DND-41 (cell line): ENCODE measurements at regions not wholly inside any gene's neighbourhood (a gene's known extent, or its start where the extent isn't known, plus 50 kb on each side); places are given as distances from the start of the nearest gene placed in this dataset.

Experiments
- ATAC-seq: fragments of 200-7000 bp; cut with Tn5 transposase; 3 replicates; pipeline ENCODE4 v1.9.1; 2021; ENCODE audit warnings: low read depth; ENCODE audit not compliant: insufficient read depth
- DNase-seq: peaks from one replicate; pipeline ENCODE4 v3.0.0-alpha.2; 2020
- H2AFZ ChIP-seq: 2 replicates; pipeline ENCODE4 v1.6.0; 2012; ENCODE audit warnings: low read depth, low read length
- H3K27ac ChIP-seq: 2 replicates; pipeline ENCODE4 v1.5.1; 2012; ENCODE audit warnings: low read length, inconsistent platforms
- H3K27me3 ChIP-seq: fragments of 200-600 bp; sonication (generic); 2 replicates; pipeline ENCODE4 v1.6.0; 2012; ENCODE audit warnings: low read length, mild to moderate bottlenecking, inconsistent platforms; ENCODE audit not compliant: insufficient read depth, poor library complexity
- H3K36me3 ChIP-seq: 2 replicates; pipeline ENCODE4 v1.5.1; 2012; ENCODE audit warnings: low read length, inconsistent platforms; ENCODE audit not compliant: insufficient read depth
- H3K4me1 ChIP-seq: 2 replicates; pipeline ENCODE4 v1.5.1; 2012; ENCODE audit warnings: mild to moderate bottlenecking, low read length; ENCODE audit not compliant: insufficient read depth
- H3K4me2 ChIP-seq: 2 replicates; pipeline ENCODE4 v1.6.0; 2012; ENCODE audit warnings: mild to moderate bottlenecking, moderate library complexity, low read length, inconsistent platforms; ENCODE audit not compliant: insufficient read depth
- H3K4me3 ChIP-seq, 2 experiments: fragments of 200-600 bp in 1 of 2; shearing (Covaris generic) in 1 of 2; 2 replicates each; pipeline ENCODE4 v1.5.1; 2012 to 2016; ENCODE audit warnings: inconsistent platforms in 2 of 2, low read length in 2 of 2, mild to moderate bottlenecking in 2 of 2, low read depth in 1 of 2, moderate library complexity in 1 of 2
- H3K79me2 ChIP-seq: 2 replicates; pipeline ENCODE4 v1.6.0; 2012; ENCODE audit warnings: low read length, inconsistent platforms; ENCODE audit not compliant: insufficient read depth
- H3K9ac ChIP-seq: 2 replicates; pipeline ENCODE4 v1.6.0; 2012; ENCODE audit warnings: low read depth, mild to moderate bottlenecking, inconsistent platforms, low read length, moderate library complexity
- H3K9me3 ChIP-seq: 2 replicates; pipeline ENCODE4 v1.5.1; 2012; ENCODE audit warnings: low read length, moderate library complexity, mild to moderate bottlenecking, inconsistent platforms; ENCODE audit not compliant: insufficient read depth, severe bottlenecking
- H4K20me1 ChIP-seq: 2 replicates; pipeline ENCODE4 v1.6.0; 2012; ENCODE audit warnings: low read length; ENCODE audit not compliant: insufficient read depth
- EZH2 ChIP-seq: IDR thresholded peaks from 3 replicates; pipeline ENCODE4 v1.6.1; 2012; ENCODE audit warnings: borderline replicate concordance, low read depth, mild to moderate bottlenecking, moderate library complexity, low read length, inconsistent platforms; ENCODE audit not compliant: severe bottlenecking
- TF ChIP-seq, protein P1 (sequence below): IDR thresholded peaks from 2 replicates; pipeline ENCODE4 v1.5.1; 2012; ENCODE audit warnings: borderline replicate concordance, low read length, moderate library complexity, mild to moderate bottlenecking; ENCODE audit not compliant: poor library complexity, severe bottlenecking; ENCODE audit errors: extremely low read depth

DNA sequence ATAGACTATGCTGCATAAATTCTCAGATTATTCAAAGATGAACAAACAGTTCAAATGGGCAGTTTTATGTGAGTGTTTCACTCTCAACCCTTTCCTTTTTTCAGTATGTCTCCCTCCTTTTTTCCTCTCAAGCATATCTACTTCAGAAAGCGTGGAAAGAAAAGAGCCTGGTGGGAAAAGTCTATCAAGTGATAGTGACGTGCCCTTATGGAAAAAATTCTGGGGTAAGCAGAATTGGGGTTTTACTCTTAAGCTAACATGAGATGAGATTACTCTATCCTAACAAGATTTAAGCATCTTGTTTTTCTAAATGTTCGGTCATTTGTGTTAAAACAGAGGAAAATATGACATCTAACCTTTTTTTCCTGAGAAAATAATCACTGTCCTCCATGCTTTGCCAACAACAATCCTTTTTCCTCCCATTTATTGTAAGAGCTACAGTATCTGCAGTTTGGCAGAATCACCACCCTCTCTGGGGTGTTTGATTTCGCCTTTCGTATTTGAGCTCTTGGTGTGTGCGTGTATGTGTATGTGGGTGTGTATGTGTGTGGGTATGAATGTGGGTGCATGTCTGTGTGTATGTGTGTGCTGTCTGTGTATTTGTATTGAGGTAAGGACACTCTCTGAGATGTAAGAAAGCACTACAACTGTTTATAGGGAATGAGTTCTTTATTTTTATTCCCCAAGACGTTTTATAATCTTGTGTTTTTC is 143.9 kb upstream of the L3MBTL4 start:
- Histone ChIP-seq H3K36me3 (no peaks in the 10 kb centered on the region), H3K27ac (no peak overlapping the region), H2AFZ (no peak overlapping the region), H3K4me3 (no peak overlapping the region), H3K4me2 (no peak overlapping the region), H4K20me1 (no peaks in the 10 kb centered on the region), H3K9me3 (no peaks in the 10 kb centered on the region), H3K79me2 (no peaks in the 10 kb centered on the region), H3K4me1 (no peaks in the 10 kb centered on the region), H3K27me3 (no peaks in the 10 kb centered on the region), H3K9ac (no peak overlapping the region)
- no peak for DNase-seq
- TF ChIP-seq, protein P1, sequence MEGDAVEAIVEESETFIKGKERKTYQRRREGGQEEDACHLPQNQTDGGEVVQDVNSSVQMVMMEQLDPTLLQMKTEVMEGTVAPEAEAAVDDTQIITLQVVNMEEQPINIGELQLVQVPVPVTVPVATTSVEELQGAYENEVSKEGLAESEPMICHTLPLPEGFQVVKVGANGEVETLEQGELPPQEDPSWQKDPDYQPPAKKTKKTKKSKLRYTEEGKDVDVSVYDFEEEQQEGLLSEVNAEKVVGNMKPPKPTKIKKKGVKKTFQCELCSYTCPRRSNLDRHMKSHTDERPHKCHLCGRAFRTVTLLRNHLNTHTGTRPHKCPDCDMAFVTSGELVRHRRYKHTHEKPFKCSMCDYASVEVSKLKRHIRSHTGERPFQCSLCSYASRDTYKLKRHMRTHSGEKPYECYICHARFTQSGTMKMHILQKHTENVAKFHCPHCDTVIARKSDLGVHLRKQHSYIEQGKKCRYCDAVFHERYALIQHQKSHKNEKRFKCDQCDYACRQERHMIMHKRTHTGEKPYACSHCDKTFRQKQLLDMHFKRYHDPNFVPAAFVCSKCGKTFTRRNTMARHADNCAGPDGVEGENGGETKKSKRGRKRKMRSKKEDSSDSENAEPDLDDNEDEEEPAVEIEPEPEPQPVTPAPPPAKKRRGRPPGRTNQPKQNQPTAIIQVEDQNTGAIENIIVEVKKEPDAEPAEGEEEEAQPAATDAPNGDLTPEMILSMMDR = no peak
- TF ChIP-seq EZH2 = no peak
- no peak for ATAC-seq

DNA sequence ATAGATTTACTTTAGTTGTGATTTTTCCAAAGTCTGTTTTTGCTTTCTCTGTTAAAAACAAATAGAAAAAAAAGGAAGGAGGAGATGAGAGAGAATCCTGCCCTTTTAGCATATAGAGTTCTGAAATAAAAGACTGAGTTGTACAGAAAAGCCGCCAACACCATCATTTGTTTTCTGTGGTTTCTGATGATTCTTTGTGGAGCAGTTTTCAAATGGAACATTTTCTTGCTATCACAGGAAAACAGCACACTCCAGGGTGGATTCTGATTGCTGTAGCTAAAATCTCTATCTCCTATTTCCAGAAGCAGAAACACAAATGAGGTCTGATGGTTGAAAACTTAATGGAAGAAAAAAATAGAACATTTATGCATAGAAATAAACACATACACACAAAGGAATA is 144.6 kb upstream of the L3MBTL4 start:
- Histone ChIP-seq H3K9me3 (no peaks in the 10 kb centered on the region), H3K79me2 (no peaks in the 10 kb centered on the region), H3K4me2 (no peak overlapping the region), H3K27ac (no peak overlapping the region), H4K20me1 (no peaks in the 10 kb centered on the region), H3K9ac (no peak overlapping the region), H3K4me3 (no peak overlapping the region), H2AFZ (no peak overlapping the region), H3K4me1 (no peaks in the 10 kb centered on the region), H3K36me3 (no peaks in the 10 kb centered on the region), H3K27me3 (no peaks in the 10 kb centered on the region)
- ATAC-seq = no peak
- TF ChIP-seq, protein P1 = no peak
- no peak for TF ChIP-seq EZH2
- DNase-seq = no peak

DNA sequence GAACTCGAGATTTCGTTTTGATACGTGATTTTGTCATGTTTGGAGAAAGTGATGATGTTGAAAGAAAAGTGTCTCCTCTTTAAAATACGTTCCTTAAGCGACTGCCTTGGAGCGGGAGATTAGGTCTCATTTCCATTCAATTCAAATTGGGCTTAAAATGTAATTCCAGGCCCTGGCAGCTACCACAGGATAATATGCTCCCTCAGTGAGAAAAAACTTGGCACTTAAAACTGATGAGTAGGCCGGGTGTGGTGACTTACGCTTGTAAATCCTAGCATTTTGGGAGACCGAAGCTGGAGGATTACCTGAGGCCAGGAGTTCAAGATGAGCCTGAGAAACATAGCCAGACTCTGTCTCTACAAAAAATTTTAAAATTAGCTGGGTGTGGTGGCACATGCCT is 146.3 kb upstream of the L3MBTL4 start:
- no peaks in the 10 kb centered on the region for H3K79me2 ChIP-seq
- H3K27me3 ChIP-seq = no peaks in the 10 kb centered on the region
- TF ChIP-seq, protein P1 = no peak
- no peak for TF ChIP-seq EZH2
- no peaks in the 10 kb centered on the region for H3K9me3 ChIP-seq
- H3K9ac ChIP-seq = no peak overlapping the region
- no peaks in the 10 kb centered on the region for H4K20me1 ChIP-seq
- no peak overlapping the region for H3K4me2 ChIP-seq
- H3K27ac ChIP-seq = no peak overlapping the region
- ATAC-seq (no peak), DNase-seq (no peak)
- no peaks in the 10 kb centered on the region for H3K36me3 ChIP-seq
- H3K4me1 ChIP-seq = no peaks in the 10 kb centered on the region
- no peak overlapping the region for H2AFZ ChIP-seq
- H3K4me3 ChIP-seq = no peak overlapping the region

DNA sequence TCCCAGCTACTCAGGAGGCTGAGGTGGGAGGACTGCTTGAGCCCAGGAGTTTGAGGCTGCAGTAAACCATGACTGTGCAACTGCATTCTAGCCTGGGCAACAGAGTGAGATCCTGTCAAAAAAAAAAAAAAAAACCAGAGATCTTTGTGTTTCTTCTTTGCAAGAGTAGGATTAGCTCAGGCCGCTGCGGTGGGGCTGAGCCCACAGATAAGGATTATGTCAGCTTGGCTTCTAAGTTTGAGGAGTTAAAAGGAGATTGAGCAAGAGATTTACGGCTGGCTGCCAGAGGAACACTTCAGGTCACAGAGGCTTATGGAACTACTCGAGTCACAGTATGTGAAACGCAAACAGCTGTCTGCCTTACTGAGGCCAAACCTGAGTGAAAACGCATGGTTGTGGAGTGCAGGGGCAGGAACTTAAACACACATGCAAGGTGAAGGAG is 146.7 kb upstream of the L3MBTL4 start:
- H3K4me3 ChIP-seq = no peak overlapping the region
- no peaks in the 10 kb centered on the region for H3K4me1 ChIP-seq
- no peaks in the 10 kb centered on the region for H3K79me2 ChIP-seq
- no peaks in the 10 kb centered on the region for H3K27me3 ChIP-seq
- H4K20me1 ChIP-seq = no peaks in the 10 kb centered on the region
- TF ChIP-seq EZH2 = no peak
- TF ChIP-seq, protein P1 = no peak
- H3K36me3 ChIP-seq = no peaks in the 10 kb centered on the region
- H3K4me2 ChIP-seq = no peak overlapping the region
- ATAC-seq = no peak
- DNase-seq = no peak
- H3K9me3 ChIP-seq = no peaks in the 10 kb centered on the region
- no peak overlapping the region for H2AFZ ChIP-seq
- H3K27ac ChIP-seq = no peak overlapping the region
- H3K9ac ChIP-seq = no peak overlapping the region
